Skeletal muscle satellite cell (primary cell): ENCODE measurements at regions not wholly inside any gene's neighbourhood (a gene's known extent, or its start where the extent isn't known, plus 50 kb on each side); places are given as distances from the start of the nearest gene placed in this dataset.

Experiments used
- H3K27me3 ChIP-seq: 2 replicates; pipeline ENCODE4 v1.7.0; 2013; ENCODE audit warnings: low read length; ENCODE audit not compliant: control insufficient read depth, insufficient read depth
- H3K36me3 ChIP-seq: 2 replicates; pipeline ENCODE4 v1.7.0; 2013; ENCODE audit warnings: mild to moderate bottlenecking, control low read depth, low read length; ENCODE audit not compliant: insufficient read depth
- H3K4me1 ChIP-seq: 2 replicates; pipeline ENCODE4 v1.7.0; 2013; ENCODE audit warnings: low read length; ENCODE audit not compliant: control insufficient read depth, insufficient read depth
- H3K4me2 ChIP-seq: 2 replicates; pipeline ENCODE4 v1.7.0; 2013; ENCODE audit warnings: mild to moderate bottlenecking, low read length
- H3K4me3 ChIP-seq: 2 replicates; pipeline ENCODE4 v1.7.0; 2013; ENCODE audit warnings: low read length
- H3K9ac ChIP-seq: 2 replicates; pipeline ENCODE4 v1.7.0; 2013; ENCODE audit warnings: mild to moderate bottlenecking, low read depth, low read length, moderate library complexity
- H3K9me3 ChIP-seq: replicated peaks from 2 replicates; pipeline ENCODE4 v1.7.0; 2013; ENCODE audit warnings: mild to moderate bottlenecking, control low read depth, low read length

DNA sequence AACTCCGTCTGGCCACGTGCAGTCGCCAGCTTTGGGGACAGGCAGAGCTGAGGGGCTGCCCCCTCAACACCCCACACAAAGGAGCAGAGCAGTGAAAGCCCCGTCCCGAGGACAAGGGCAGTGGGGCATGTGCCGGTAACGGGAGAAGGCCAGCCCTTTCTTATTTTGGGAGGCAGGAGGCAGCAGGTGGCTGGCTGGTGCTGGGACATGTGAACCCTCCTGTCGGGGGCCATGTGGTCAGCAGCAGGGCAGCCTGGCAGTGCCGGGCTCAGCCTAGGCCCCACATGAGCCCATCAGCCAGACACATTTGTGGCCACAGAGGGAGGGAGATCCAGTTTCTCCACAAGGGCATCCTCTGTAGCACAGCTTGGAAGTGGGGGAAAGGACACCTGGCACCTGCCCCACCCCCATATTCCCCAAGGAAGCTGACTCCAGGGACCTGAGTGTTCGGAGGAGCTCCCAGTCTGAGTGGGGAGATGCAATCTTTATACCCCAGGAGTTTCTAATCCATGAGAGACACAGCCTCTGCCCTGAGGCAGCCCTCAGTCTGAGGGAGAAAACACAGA is 137.6 kb downstream of the MRPL14 start:
- Histone ChIP-seq H3K4me3 (no peak overlapping the region), H3K27me3 (peaks cover 29% of the 10 kb centered on the region), H3K4me1 (peaks cover 14% of the 10 kb centered on the region), H3K9me3 (no peaks in the 10 kb centered on the region), H3K4me2 (no peak overlapping the region), H3K36me3 (no peaks in the 10 kb centered on the region), H3K9ac (no peak overlapping the region)

DNA sequence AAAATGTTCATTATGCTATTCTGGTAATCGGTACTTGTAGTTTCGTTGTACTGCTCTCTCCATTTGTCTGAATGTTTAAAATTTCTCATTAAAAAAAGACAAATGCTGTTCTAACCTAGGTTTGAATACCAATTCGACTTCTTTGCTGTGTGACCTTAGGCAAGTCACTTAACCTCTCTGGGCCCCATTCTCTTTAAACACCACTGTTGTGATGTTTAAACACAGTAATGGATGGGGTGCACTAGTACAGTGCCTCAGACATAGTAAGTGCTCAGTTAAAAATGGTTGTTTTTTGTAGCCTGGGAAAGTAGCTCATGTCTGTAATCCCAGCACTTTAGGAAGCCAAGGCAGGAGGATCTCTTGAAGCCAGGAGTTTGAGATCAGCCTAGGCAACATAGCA is 138.5 kb downstream of the MRPL14 start:
- Histone ChIP-seq H3K9ac (no peak overlapping the region), H3K4me1 (peaks cover 14% of the 10 kb centered on the region), H3K36me3 (no peaks in the 10 kb centered on the region), H3K27me3 (peaks cover 29% of the 10 kb centered on the region), H3K4me3 (no peak overlapping the region), H3K9me3 (no peaks in the 10 kb centered on the region), H3K4me2 (no peak overlapping the region)

DNA sequence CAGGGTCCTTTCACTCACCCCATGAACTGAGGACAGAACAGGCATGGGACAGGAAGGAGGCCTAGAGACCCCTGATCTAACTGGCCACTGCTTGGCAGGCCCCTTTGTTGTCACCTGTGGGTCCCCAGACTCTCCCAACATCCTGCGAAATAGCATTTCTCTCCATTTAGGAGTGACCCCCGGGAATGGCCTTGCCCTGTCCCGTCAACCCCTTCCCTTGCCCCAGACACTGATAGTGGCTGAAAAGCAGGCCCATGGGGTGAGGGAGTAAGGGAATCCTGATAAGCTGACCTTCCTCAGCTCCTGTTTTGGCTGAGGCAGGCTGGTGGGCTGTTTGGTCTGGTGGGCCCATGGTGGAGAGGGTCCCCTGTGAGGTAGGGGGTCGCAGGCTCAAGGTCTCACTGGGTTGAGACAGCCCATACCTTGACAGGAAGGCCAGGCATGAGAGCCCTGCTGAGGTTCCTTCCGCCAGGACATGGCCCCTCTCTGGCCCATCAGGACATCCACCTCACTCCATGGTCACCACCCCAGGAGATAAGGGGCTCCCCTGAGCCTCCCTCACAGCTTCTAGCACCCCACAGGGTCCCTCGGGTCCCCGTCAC is 139.3 kb downstream of the MRPL14 start:
- H3K4me2 ChIP-seq = no peak overlapping the region
- no peak overlapping the region for H3K4me3 ChIP-seq
- no peaks in the 10 kb centered on the region for H3K36me3 ChIP-seq
- no peaks in the 10 kb centered on the region for H3K9me3 ChIP-seq
- peaks cover 29% of the 10 kb centered on the region for H3K27me3 ChIP-seq
- peaks cover 14% of the 10 kb centered on the region for H3K4me1 ChIP-seq
- H3K9ac ChIP-seq = no peak overlapping the region

DNA sequence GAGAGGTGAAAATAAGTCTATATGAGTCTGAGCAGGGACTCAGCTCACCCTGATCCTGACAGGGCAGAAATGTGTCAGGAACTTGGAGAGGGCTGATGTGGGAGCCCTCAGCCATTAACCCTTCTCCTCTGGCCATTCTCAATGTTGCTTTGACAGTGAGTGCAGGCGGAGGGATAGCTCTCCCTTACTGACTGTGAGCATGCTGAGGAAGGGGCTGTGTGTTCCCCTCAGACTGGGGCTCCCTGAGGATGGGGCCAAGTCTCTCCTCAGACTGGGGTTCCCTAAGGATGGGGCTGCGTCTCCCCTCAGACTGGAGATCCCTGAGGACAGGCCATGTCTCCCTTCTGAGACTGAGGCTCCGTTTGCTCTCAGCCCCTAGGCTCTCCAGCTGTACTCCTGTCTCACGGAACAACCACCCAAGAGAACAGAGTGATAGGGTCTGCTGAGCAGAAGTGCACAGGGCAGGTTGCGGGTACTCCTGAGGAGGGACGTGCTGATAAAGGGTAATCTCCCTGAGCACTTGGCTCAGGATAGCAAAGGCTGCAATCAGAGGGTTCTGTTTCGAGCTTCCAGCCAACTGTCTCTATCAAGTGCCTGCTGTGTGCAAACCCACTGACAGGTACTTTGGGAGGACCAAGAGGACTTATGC is 141.0 kb downstream of the MRPL14 start:
- Histone ChIP-seq H3K9me3 (no peaks in the 10 kb centered on the region), H3K9ac (no peak overlapping the region), H3K36me3 (no peaks in the 10 kb centered on the region), H3K4me3 (no peak overlapping the region), H3K4me1 (peaks cover 14% of the 10 kb centered on the region), H3K27me3 (peaks cover 29% of the 10 kb centered on the region), H3K4me2 (no peak overlapping the region)

DNA sequence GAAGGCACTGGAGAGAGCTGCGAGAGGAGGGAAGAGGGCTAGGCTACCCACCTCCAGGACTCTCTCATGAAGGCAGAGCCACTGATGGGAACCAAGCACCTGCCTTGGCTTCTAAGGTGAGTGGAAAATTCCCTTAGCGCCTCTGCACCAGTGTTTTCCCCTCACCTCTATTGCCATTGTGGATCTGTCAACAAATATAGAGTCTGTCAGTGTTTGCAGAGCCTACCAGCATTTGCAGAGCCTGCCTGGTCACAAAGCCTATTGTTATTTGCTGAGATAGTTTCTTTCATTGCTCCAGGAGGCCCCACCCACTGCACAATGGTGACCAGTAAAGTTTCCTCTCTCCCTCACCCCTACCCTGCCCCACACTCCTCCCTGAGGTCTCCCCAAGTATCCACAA is 141.9 kb downstream of the MRPL14 start:
- Histone ChIP-seq H3K4me3 (no peak overlapping the region), H3K27me3 (peaks cover 29% of the 10 kb centered on the region), H3K9ac (no peak overlapping the region), H3K4me1 (peaks cover 4% of the 10 kb centered on the region), H3K36me3 (no peaks in the 10 kb centered on the region), H3K4me2 (no peak overlapping the region), H3K9me3 (no peaks in the 10 kb centered on the region)

DNA sequence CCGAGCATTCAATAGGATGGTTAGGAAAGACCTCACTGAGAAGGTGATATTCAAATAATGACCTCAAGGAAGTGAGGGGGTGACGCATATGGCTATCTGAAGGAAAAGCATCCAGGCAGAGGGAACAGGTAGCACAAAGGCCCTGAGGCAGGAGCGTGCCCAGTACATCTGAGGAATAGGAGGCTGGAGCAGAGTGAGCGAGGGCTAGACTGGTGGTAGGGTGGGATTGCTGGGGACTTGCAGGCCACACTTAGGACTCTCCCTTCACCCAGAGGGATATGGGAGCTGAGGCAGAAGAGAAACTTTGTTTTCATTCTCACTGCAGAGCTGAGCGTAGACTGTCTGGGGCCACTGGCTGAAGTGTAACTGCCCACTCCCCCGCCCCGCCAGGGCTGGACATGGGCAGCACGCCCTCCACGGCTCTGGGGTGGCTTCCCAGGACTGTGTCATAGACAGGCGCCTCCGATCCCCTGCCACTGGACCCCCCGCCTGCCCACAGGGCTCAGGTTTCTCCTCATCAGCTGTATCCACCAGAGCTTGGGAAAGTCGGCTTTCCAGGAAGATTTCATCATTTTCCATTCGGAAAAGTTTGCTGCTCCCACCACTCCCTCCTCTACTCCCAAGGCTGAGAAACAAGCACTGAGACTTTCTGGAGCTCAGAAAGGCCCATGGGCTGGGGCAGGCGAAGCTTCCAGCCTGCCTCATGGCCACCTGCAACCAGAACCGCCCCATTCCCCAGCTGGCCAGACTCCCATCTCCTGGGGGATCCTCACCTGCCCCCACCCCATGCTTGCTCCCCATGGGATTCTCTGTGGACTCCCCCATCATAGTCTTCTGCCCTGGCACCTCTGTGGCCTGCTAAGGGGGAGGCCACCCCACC is 142.6 kb downstream of the MRPL14 start:
- H3K27me3 ChIP-seq = peaks cover 29% of the 10 kb centered on the region
- no peaks in the 10 kb centered on the region for H3K36me3 ChIP-seq
- no peaks in the 10 kb centered on the region for H3K4me1 ChIP-seq
- H3K9ac ChIP-seq = no peak overlapping the region
- H3K4me2 ChIP-seq = no peak overlapping the region
- H3K4me3 ChIP-seq = no peak overlapping the region
- no peaks in the 10 kb centered on the region for H3K9me3 ChIP-seq

DNA sequence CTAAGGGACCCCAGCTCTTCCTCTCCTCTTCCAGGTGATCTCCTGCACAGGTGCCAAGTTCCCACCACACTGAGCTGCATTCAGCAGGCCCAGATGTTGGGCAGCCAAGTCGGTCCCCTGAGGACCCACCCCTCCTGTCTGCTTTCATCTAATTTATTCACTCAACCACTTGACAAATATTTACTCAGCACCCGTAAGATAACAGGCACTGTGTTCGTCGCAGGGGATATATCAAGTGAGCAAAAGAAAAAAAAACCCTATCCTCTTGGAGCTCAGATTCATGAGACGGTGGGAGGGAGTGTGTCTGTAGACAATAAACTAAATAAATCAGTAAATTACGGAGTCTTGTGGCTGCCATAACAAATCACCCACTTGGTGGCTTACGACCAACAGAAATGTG is 143.6 kb downstream of the MRPL14 start:
- no peaks in the 10 kb centered on the region for H3K36me3 ChIP-seq
- no peak overlapping the region for H3K4me3 ChIP-seq
- peaks cover 29% of the 10 kb centered on the region for H3K27me3 ChIP-seq
- no peak overlapping the region for H3K9ac ChIP-seq
- H3K4me2 ChIP-seq = no peak overlapping the region
- peaks cover 2% of the 10 kb centered on the region for H3K4me1 ChIP-seq
- no peaks in the 10 kb centered on the region for H3K9me3 ChIP-seq

DNA sequence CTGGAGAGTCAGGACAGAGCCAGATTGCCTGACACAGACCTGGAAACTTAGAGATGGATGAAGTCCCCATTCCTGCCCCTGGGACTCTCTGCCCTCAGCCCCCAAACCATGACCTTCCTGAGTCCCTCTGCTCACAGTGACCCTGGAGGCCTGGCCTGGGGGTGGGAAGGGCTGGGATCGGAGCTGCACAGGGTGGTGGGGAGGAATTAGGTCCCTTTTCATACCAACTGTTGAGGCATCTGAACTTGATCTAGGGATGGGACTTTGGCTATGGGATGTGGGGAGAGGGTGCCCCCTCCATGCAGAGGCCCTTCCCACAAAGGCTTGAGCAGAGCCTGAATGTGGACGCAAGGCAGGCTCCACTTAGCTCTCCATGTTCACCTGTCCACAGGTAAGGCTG is 144.1 kb downstream of the MRPL14 start:
- H3K9ac ChIP-seq = no peak overlapping the region
- H3K4me1 ChIP-seq = peaks cover 6% of the 10 kb centered on the region
- no peaks in the 10 kb centered on the region for H3K9me3 ChIP-seq
- H3K4me3 ChIP-seq = no peak overlapping the region
- H3K36me3 ChIP-seq = no peaks in the 10 kb centered on the region
- peaks cover 28% of the 10 kb centered on the region for H3K27me3 ChIP-seq
- no peak overlapping the region for H3K4me2 ChIP-seq

DNA sequence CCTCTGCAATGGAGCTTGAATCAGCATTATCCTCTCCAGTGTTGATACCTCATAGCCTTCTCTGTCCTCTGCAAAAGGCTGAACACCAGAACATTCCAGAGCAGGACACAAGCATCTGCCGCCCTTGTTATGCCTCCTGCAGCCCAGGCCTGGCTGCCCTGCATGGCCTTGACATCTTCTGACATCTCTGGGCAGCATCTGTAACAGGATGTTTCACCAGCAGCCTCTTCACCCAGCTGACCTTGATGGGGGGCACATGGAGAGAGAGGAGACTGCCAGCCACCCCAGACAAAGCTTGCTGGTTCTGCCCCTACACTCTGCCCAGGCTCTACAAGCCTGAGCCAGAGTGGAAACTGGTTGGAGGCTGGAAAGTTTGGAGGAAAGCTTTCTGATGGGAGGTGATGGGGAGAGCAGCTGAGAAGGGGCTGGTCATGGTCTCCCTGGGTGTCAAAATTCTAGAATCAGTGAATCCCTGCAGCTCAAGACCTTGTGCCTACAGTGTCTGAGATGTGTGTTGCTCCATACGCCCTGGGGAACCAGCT is 145.1 kb downstream of the MRPL14 start:
- Histone ChIP-seq H3K36me3 (no peaks in the 10 kb centered on the region), H3K27me3 (peaks cover 20% of the 10 kb centered on the region), H3K9me3 (no peaks in the 10 kb centered on the region), H3K9ac (no peak overlapping the region), H3K4me2 (no peak overlapping the region), H3K4me3 (no peak overlapping the region), H3K4me1 (peaks cover 7% of the 10 kb centered on the region)

DNA sequence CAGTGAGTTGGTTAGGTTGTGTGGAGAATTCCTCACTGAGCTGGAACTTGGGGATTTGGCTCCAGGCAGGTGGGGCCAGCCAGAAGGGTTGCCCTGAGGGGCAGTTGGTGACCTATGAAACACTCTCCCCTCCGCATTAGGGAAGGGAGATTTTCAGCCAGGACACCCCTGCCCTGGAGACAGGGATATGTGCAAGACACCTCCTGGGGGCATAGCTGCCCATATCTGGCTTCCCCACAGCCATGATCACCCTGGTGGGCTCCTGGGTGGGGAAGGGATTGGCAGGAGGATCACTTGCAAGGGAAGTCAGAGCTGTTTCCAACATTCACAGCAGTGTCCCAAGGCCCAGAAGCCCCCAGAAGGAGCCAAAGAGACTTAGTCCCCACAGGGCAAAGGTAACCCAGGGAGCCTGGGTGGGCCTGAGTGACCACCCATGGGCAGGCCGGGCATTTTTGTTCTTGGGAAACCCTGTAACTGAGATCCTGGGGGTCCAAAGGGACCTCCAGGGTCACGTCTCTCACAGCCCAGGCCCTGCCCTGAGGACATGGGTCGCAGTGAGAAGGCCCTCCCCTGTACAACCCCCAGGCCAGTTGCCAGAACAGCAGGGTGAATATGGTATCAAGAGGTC is 145.8 kb downstream of the MRPL14 start:
- Histone ChIP-seq H3K36me3 (no peaks in the 10 kb centered on the region), H3K9me3 (no peaks in the 10 kb centered on the region), H3K9ac (no peak overlapping the region), H3K4me1 (peaks cover 7% of the 10 kb centered on the region), H3K4me2 (no peak overlapping the region), H3K27me3 (peaks cover 15% of the 10 kb centered on the region), H3K4me3 (no peak overlapping the region)
